Daoy (cell line): ENCODE measurements at regions not wholly inside any gene's neighbourhood (a gene's known extent, or its start where the extent isn't known, plus 50 kb on each side); places are given as distances from the start of the nearest gene placed in this dataset.
"Not testable (repeated sequence)": the region's sequence is repeated elsewhere in the genome, so short reads cannot be mapped to it uniquely, and the experiment has no call there.

Experiments
- DNase-seq: peaks from one replicate; pipeline ENCODE4 v3.0.0-alpha.2; 2015; ENCODE audit warnings: low read depth

DNA sequence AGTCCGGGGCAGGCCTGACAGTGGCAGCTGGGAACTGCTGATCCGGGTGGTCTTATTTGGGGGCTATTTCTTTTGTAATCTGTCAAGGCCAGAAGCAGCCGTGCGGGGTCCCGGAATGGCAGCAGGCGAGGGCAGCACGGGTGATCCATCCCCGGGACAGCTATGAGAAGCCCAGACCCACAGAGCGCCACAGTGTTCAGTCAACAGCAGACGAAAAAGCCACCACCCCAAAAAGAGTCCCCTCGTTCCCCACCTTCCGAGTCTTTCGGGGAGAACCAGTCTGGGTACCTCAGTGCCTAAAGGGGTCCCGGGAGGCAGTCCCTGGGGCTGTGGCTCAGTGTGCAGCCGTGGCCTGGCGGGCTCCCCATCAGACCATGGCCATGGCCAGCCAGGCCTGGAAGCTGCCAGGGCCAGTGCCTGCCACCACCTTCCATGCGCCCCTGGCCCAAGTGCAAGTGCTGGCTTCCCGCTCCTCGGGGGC lies 125.1 kb upstream of the KCTD7 start:
- no peak for DNase-seq

GRCh38 chr7:66504131-66504530 lies 124.5 kb upstream of the KCTD7 start:
- DNase-seq, result no peak

GRCh38 chr7:66505009-66505408 lies 123.7 kb upstream of the KCTD7 start:
- DNase-seq, result no peak

- DNase-seq, result no peak
These were observed 122.9 kb upstream of the KCTD7 start for GRCh38 chr7:66505531-66506451.

DNA sequence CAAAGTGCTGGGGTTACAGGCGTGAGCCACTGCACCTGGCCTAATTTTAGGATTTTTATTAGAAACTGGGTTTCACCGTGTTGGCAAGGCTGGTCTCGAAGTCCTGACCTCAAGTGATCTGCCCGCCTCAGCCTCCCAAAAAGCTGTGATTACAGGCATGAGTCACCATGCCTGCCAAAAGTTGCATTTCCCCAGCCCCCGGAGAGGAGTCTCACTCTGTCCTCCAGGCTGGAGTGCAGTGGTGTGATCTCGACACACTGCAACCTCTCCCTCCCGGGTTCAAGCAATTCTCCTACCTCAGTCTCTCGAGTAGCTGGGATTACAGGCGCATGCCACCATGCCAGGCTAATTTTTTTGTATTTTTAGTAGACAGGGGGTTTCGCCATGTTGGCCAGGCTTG lies 122.0 kb upstream of the KCTD7 start:
- peak; percentile 53 for DNase-seq

DNA sequence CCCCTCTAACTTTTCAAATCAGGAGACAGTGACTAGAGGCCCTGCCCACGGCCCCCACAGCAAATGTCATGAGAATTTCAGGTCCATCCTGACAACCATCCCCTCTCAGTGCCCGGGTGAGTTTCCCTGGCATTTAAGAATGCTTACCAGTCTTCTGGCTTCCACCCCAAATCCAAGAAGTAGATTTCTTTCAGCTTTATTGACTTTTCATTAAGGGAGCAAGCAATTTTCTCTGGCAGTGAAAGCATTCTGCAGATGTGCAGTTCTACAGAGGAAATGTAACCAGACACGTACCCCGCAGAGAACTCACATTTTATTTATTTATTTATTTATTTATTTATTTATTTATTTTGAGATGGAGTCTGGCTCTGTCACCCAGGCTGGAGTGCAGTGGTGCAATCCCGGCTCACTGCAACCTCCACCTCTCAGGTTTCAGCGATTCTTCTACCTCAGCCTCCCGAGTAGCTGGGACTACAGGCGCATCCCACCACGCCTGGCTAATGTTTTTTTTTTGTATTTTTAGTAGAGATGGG lies 120.9 kb upstream of the KCTD7 start:
- DNase-seq, result no peak

- no peak for DNase-seq
These were observed 120.2 kb upstream of the KCTD7 start for GRCh38 chr7:66508431-66508830.

GRCh38 chr7:66514050-66514449 lies 114.6 kb upstream of the KCTD7 start:
- no peak for DNase-seq

GRCh38 chr7:66517212-66517909 lies 111.3 kb upstream of the KCTD7 start:
- no peak for DNase-seq

DNA sequence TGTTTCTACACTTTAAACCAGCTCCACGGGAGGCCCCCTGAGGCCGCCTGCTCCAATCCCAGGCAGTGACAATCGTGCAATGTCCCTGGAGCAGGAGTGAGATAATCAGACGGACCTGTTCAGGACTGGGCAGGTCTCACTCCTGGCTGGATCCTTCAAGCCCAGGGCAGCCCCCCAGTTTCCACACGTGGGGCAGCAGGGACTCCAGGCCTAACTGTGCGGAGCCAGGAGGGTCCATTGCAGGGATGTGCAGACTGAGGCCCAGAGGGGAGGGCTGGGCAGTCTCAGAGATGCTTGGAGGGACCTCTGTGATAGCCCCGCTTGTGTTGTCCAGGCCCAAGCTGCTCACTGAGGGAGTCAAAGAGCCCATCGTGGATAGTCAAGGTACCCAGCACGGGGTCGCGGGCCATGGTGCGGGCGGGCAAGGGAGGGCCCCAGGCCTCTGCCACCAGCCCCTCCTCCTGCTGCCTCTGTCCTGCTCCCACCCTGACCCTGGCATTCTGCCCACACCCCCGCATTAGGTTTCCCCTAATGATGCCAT lies 110.5 kb upstream of the KCTD7 start:
- no peak for DNase-seq

DNA sequence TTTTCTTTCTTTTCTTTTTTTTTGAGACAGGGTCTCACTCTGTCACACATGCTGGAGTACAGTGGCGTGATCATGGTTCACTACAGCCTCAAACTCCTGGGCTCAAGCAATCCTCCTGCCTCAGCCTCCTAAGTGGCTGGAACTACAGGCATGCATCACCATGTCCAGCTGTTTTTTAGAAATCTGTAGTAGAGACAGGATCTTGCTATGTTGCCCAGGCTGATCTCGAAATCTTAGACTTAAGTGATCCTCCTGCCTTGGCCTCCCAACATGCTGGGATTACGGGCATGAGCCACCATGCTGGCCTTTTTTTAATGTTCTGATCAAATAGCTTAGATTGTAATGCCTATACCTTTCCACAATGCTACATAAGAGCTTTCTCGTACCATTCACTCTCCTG lies 107.0 kb upstream of the KCTD7 start:
- no peak for DNase-seq

GRCh38 chr7:66522518-66522917 lies 106.2 kb upstream of the KCTD7 start:
- DNase-seq, result no peak

DNA sequence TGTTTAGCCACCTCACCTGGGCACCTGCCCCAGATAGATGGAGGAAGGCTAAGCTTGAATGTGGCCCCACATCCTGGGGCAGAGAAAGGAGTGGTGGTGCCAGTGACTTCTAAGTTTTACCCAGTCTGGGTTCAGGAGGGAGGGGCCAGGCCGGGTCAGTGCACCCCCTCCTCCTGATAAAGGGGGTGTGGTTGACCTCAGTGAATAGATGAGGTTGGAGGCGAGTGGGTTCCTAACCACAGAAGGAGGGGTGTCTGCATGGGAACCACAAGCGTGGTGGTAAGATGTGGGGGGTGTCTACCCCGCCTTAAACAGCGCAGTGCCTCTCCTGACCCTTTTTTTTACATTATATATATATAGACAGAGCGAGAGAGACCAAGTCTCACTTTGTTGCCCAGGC lies 105.3 kb upstream of the KCTD7 start:
- DNase-seq, result no peak

GRCh38 chr7:66524738-66525137 lies 103.9 kb upstream of the KCTD7 start:
- DNase-seq, result no peak

GRCh38 chr7:66526782-66527181 lies 101.9 kb upstream of the KCTD7 start:
- not testable (repeated sequence) for DNase-seq

DNA sequence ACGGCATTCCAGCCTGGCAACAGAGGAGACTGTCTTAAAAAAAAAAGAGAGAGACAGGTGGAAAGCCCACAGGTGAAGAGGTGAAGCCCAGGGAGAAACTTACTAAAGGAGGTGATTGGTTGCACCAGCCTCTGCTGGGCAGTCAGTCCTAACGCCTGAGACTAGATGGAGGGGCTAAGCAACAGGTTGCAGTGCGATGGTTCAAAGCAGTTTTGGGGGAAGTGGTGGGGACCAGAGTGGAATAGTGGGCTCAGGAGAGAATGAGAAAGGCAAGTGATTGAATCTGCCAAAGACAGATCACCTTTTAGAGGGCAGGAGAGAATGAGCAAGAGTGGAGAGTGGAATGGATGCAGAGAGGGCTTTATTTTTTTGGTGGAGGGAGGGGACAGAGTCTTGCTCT lies 100.0 kb upstream of the KCTD7 start:
- no peak for DNase-seq

GRCh38 chr7:66529883-66530610 lies 98.6 kb upstream of the KCTD7 start:
- no peak for DNase-seq

DNA sequence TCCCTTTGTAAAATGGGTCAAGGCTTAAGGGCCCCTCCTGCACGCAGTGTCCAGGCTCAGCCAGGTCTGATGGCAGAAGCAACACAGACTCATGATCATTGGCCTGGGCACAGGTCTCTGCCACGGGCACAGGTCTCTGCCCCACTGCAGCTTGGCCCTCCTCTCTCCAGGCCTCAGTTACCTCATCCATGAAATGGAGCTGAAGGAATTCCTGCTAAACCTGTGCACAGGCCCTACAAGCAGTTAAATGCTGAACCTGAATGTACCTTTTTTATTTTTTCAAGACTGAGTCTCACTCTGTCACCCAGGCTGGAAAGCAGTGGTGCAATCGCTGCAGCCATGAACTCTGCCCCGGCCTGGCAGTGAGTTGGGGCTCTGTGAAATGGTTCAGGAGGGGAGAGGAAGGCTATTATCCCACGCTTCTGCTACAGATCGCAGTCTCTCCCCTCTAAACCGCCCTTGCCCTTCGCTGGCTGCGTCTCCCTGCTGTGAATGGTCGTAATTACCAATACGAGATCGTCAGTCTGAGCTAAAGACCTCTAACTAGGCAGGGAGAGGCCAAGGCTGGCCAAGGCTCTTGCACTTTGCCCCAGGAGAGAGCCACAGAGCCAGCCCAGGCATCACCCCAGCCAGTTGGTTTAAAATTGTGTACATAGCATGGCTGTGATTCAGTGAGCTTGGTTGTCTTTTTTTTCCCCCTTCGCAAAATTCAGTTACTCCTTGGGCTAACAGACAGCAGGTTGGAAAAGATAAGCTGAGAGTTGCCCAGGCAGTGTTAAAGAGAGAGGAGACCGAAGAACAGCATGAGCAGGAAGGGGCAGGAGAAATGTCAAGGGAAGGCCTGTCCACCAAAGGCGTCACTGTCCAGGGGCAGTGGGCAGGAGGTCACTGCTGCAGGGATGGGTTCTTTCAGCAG lies 93.0 kb upstream of the KCTD7 start:
- no peak for DNase-seq

GRCh38 chr7:66537380-66537779 lies 91.3 kb upstream of the KCTD7 start:
- no peak for DNase-seq

GRCh38 chr7:66537876-66538275 lies 90.8 kb upstream of the KCTD7 start:
- no peak for DNase-seq

GRCh38 chr7:66539264-66539623 lies 89.4 kb upstream of the KCTD7 start:
- DNase-seq, result no peak
